ENCODE measurements at regions not wholly inside any gene's neighbourhood (a gene's known extent, or its start where the extent isn't known, plus 50 kb on each side); places are given as distances from the start of the nearest gene placed in this dataset.
"Not testable (repeated sequence)": the region's sequence is repeated elsewhere in the genome, so short reads cannot be mapped to it uniquely, and the experiment has no call there.

DNA sequence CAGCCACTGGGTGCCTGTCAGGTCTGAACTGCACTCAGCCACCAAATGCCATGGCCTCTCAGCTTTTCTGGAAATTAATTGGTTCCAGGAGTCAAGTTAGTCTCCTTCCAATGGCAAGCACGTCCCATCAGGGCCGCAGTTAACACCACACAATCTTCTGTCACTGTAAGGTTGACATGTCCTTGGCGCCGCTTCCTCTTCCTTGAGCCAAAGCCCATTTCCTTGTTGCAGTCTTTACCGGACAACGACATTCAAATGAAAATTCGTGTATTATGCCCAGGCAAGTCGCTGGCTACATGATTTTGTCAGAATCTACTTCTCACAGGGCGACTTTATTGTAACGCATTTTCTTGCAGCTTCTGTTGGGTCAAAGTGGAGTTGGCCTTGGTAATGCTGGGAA is 430.6 kb upstream of the KAZN start:
- Histone ChIP-seq H3K36me3 (ENCODE audit: low read length) (no peaks in the 10 kb centered on the region), H3K27ac (ENCODE audit: low read depth, low read length) (no peak overlapping the region), H3K9ac (ENCODE audit: low read length) (no peak overlapping the region), H4K20me1 (ENCODE audit: low read depth, low read length) (no peaks in the 10 kb centered on the region), H3K9me2 (replicated peaks; ENCODE audit: insufficient read depth, low read length) (no peaks in the 10 kb centered on the region), H3K4me2 (ENCODE audit: low read depth, low read length, poor library complexity, severe bottlenecking) (no peak overlapping the region), H3K9me3 (ENCODE audit: insufficient read depth, low read length) (no peaks in the 10 kb centered on the region), H3K27me3 (ENCODE audit: low read length) (no peaks in the 10 kb centered on the region), H3K79me2 (ENCODE audit: insufficient read depth, low read length) (no peaks in the 10 kb centered on the region), H3F3A (ENCODE audit: insufficient read depth) (no peaks in the 10 kb centered on the region), H2AFZ (ENCODE audit: low read depth, low read length, severe bottlenecking) (no peak overlapping the region), H3K4me3 (ENCODE audit: insufficient read depth, low read length, poor library complexity, severe bottlenecking) (no peak overlapping the region)
- no peak for TF ChIP-seq EZH2phosphoT487 (conservative IDR thresholded peaks at IDR 0.05; ENCODE audit: low read length)
- TF ChIP-seq, protein P1, sequence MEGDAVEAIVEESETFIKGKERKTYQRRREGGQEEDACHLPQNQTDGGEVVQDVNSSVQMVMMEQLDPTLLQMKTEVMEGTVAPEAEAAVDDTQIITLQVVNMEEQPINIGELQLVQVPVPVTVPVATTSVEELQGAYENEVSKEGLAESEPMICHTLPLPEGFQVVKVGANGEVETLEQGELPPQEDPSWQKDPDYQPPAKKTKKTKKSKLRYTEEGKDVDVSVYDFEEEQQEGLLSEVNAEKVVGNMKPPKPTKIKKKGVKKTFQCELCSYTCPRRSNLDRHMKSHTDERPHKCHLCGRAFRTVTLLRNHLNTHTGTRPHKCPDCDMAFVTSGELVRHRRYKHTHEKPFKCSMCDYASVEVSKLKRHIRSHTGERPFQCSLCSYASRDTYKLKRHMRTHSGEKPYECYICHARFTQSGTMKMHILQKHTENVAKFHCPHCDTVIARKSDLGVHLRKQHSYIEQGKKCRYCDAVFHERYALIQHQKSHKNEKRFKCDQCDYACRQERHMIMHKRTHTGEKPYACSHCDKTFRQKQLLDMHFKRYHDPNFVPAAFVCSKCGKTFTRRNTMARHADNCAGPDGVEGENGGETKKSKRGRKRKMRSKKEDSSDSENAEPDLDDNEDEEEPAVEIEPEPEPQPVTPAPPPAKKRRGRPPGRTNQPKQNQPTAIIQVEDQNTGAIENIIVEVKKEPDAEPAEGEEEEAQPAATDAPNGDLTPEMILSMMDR (IDR thresholded peaks at IDR 0.05; ENCODE audit: insufficient read depth, low read length, poor library complexity, severe bottlenecking), result no peak

DNA sequence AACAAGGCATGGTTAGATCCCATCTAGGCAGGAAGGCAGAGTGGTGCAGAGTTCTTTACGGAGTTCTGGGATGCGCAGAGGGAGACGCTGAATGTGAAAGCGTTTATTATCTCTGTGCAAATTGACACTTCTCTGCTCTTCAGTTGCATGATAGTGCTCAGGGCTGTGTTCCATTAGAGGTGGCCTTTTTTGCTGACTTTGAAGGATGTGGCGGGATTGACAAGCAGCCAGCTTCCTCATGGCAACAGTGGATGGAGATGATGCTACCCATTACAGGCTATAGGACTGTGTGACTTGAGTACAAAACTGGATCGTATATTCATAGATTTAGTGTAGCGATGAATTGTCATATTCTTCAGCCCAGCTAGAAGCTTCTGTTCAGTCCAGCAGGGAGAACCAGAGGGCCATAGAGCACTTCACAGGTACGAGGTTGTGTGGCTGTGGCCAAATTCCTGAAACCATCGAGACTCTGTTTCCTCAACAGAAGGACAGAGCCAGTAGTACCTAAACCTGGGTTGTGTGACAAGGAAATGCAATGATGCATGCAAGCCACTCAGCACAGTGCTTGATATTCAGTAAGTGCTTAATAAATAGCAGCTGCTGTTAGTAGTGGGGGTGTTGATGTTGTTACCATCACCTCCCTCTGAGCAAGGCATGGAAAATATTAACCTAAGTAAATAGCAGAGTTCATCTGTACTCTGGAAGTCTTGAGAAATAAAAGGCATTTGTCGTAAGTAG is 430.0 kb upstream of the KAZN start:
- H3K27ac ChIP-seq (ENCODE audit: low read depth, low read length), result no peak overlapping the region
- no peaks in the 10 kb centered on the region for H3K79me2 ChIP-seq (ENCODE audit: insufficient read depth, low read length)
- no peaks in the 10 kb centered on the region for H3K9me3 ChIP-seq (ENCODE audit: insufficient read depth, low read length)
- H2AFZ ChIP-seq (ENCODE audit: low read depth, low read length, severe bottlenecking), result no peak overlapping the region
- H3K4me3 ChIP-seq (ENCODE audit: insufficient read depth, low read length, poor library complexity, severe bottlenecking), result no peak overlapping the region
- no peaks in the 10 kb centered on the region for H3K36me3 ChIP-seq (ENCODE audit: low read length)
- H3K27me3 ChIP-seq (ENCODE audit: low read length), result no peaks in the 10 kb centered on the region
- no peaks in the 10 kb centered on the region for H4K20me1 ChIP-seq (ENCODE audit: low read depth, low read length)
- no peak for TF ChIP-seq EZH2phosphoT487 (conservative IDR thresholded peaks at IDR 0.05; ENCODE audit: low read length)
- TF ChIP-seq, protein P1 (IDR thresholded peaks at IDR 0.05; ENCODE audit: insufficient read depth, low read length, poor library complexity, severe bottlenecking), result no peak
- H3K4me2 ChIP-seq (ENCODE audit: low read depth, low read length, poor library complexity, severe bottlenecking), result no peak overlapping the region
- no peaks in the 10 kb centered on the region for H3K9me2 ChIP-seq (replicated peaks; ENCODE audit: insufficient read depth, low read length)
- no peaks in the 10 kb centered on the region for H3F3A ChIP-seq (ENCODE audit: insufficient read depth)
- no peak overlapping the region for H3K9ac ChIP-seq (ENCODE audit: low read length)

DNA sequence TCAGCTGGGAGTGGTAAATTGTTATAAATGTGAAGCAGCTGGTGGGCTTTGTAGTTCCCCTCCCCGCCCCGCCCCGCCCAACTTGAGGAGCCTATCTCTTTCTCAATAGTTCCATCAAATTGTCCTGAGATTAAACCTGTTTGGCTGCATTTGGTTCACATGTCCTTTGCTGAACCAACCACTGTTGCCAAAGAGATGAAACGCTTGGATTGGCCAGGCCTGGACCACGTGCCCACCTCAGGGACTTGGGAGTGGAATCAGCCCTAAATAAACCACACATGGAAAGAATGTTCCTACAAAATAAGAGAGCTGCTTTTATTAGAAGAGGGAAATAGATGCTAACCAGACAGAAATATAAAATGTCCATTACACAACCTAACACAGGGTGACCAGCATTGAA is 424.9 kb upstream of the KAZN start:
- no peak for TF ChIP-seq EZH2phosphoT487 (conservative IDR thresholded peaks at IDR 0.05; ENCODE audit: low read length)
- TF ChIP-seq, protein P1 (IDR thresholded peaks at IDR 0.05; ENCODE audit: insufficient read depth, low read length, poor library complexity, severe bottlenecking), result no peak
- Histone ChIP-seq H3K9me2 (replicated peaks; ENCODE audit: insufficient read depth, low read length) (no peaks in the 10 kb centered on the region), H3F3A (ENCODE audit: insufficient read depth) (no peaks in the 10 kb centered on the region), H3K9me3 (ENCODE audit: insufficient read depth, low read length) (no peaks in the 10 kb centered on the region), H3K9ac (ENCODE audit: low read length) (no peak overlapping the region), H4K20me1 (ENCODE audit: low read depth, low read length) (no peaks in the 10 kb centered on the region), H3K4me2 (ENCODE audit: low read depth, low read length, poor library complexity, severe bottlenecking) (no peak overlapping the region), H3K4me3 (ENCODE audit: insufficient read depth, low read length, poor library complexity, severe bottlenecking) (no peak overlapping the region), H3K27ac (ENCODE audit: low read depth, low read length) (no peak overlapping the region), H2AFZ (ENCODE audit: low read depth, low read length, severe bottlenecking) (no peak overlapping the region), H3K36me3 (ENCODE audit: low read length) (no peaks in the 10 kb centered on the region), H3K27me3 (ENCODE audit: low read length) (no peaks in the 10 kb centered on the region), H3K79me2 (ENCODE audit: insufficient read depth, low read length) (no peaks in the 10 kb centered on the region)

DNA sequence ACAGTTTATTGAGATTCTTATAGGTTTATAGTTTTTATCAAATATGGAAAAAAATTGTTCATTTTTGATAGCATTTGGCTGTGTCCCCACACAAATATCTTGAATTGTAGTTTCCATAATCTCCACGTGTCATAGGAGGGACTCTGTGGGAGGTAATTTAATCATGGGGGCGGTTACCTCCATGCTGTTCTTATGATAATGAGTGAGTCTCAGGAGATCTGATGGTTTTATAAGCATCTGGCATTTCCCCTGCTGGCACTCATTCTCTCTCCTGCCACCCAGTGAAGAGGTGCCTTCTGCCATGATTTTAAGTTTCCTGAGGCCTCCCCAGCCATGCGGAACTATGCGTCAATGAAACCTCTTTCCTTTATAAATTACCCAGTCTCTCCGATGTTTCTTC is 420.6 kb upstream of the KAZN start:
- not testable (repeated sequence) for H3K79me2 ChIP-seq (ENCODE audit: insufficient read depth, low read length); H3K9me3 ChIP-seq (ENCODE audit: insufficient read depth, low read length); H4K20me1 ChIP-seq (ENCODE audit: low read depth, low read length); H3K9ac ChIP-seq (ENCODE audit: low read length); H3K4me3 ChIP-seq (ENCODE audit: insufficient read depth, low read length, poor library complexity, severe bottlenecking); H3K4me2 ChIP-seq (ENCODE audit: low read depth, low read length, poor library complexity, severe bottlenecking); H3K27ac ChIP-seq (ENCODE audit: low read depth, low read length); H2AFZ ChIP-seq (ENCODE audit: low read depth, low read length, severe bottlenecking); H3K9me2 ChIP-seq (replicated peaks; ENCODE audit: insufficient read depth, low read length); H3K27me3 ChIP-seq (ENCODE audit: low read length); H3K36me3 ChIP-seq (ENCODE audit: low read length); H3F3A ChIP-seq (ENCODE audit: insufficient read depth)

All from SU-DHL-6 (cell line).